ENCODE measurements at regions not wholly inside any gene's neighbourhood (a gene's known extent, or its start where the extent isn't known, plus 50 kb on each side); places are given as distances from the start of the nearest gene placed in this dataset.

GRCh38 chr6:115681978-115682775, 378.5 kb downstream of the FRK start:
- Histone ChIP-seq H3K27ac (ENCODE audit: insufficient read depth in 1 of 2, low read depth in 1 of 2, low read length in 2 of 2, poor library complexity in 1 of 2, severe bottlenecking in 2 of 2) (no peak overlapping the region), H3K4me3 (ENCODE audit: control insufficient read depth in 1 of 7, extremely low read depth in 1 of 7, insufficient read depth in 4 of 7, low read depth in 2 of 7, low read length in 6 of 7) (no peak overlapping the region), H3K36me3 (ENCODE audit: control insufficient read depth in 4 of 4, insufficient read depth in 4 of 4, low read length in 3 of 4) (no peaks in the 10 kb centered on the region), H3K9me3 (ENCODE audit: control extremely low read depth in 1 of 5, control insufficient read depth in 4 of 5, insufficient read depth in 2 of 5, low read depth in 1 of 5, low read length in 4 of 5) (no peaks in the 10 kb centered on the region), H3K27me3 (replicated peaks in 2 of 5; ENCODE audit: control insufficient read depth in 4 of 5, insufficient read depth in 5 of 5, low read length in 4 of 5) (no peaks in the 10 kb centered on the region), H3K4me1 (ENCODE audit: control extremely low read depth in 1 of 4, control insufficient read depth in 4 of 4, insufficient read depth in 4 of 4, low read length in 3 of 4) (no peaks in the 10 kb centered on the region)
- ChIA-PET POLR2A (no interaction called here), CTCF (no interaction called here)
- no peak for DNase-seq
- WGBS (ENCODE audit: insufficient coverage): 81% methylated on average over 4 of the region's 5 CpGs

DNA sequence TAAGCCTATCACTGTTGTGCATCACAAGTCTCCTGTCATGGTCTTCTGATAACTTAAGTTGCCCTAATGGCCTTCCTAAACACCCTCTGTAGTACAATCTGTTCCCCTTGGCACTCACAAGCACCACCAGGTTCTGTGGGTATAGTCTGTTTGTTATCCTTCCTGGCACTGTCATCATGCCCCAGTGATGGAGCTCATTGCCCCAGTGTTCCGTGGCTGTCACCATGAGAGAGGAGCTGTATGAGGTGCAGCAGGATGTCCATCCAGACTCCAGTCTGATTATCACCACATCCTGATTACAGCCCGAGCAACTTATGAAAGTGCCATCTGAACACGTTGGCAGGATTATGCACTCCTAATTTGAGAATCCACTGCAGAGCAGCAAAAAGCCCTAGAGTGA, 380.1 kb downstream of the FRK start:
- Histone ChIP-seq H3K27me3 (replicated peaks in 2 of 5; ENCODE audit: control insufficient read depth in 4 of 5, insufficient read depth in 5 of 5, low read length in 4 of 5) (no peaks in the 10 kb centered on the region), H3K4me1 (ENCODE audit: control extremely low read depth in 1 of 4, control insufficient read depth in 4 of 4, insufficient read depth in 4 of 4, low read length in 3 of 4) (no peaks in the 10 kb centered on the region), H3K27ac (ENCODE audit: insufficient read depth in 1 of 2, low read depth in 1 of 2, low read length in 2 of 2, poor library complexity in 1 of 2, severe bottlenecking in 2 of 2) (no peak overlapping the region), H3K36me3 (ENCODE audit: control insufficient read depth in 4 of 4, insufficient read depth in 4 of 4, low read length in 3 of 4) (no peaks in the 10 kb centered on the region), H3K9me3 (ENCODE audit: control extremely low read depth in 1 of 5, control insufficient read depth in 4 of 5, insufficient read depth in 2 of 5, low read depth in 1 of 5, low read length in 4 of 5) (no peaks in the 10 kb centered on the region), H3K4me3 (ENCODE audit: control insufficient read depth in 1 of 7, extremely low read depth in 1 of 7, insufficient read depth in 4 of 7, low read depth in 2 of 7, low read length in 6 of 7) (no peak overlapping the region)
- DNase-seq: no peak
- CTCF ChIA-PET: interaction anchor here (1.3 kb wide), 1 partner anchor 11 kb away, joined by 4 read pairs; no protein-coding TSS in a partner anchor
- POLR2A ChIA-PET: no interaction called here
- WGBS (ENCODE audit: insufficient coverage): 83% methylated on average over 3 of the region's 3 CpGs

DNA sequence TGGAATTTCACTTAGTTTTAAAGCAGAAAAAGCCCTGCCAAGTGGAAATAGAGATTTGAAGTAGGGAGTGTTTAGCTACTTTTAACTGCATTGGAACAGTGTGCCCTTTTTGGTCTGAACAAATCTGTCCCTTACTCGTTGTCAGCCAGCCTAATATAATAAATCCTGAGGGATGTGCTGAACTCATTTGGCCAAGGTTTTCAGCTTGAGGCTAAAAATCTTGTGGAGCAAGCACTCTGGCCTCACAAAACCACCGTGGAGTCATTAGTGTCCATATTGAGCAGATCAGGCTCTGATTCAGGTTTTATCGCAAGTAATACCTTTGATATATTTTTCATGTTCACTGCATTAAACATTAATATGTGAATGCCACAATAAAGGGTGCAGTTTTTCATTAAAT, 383.5 kb downstream of the FRK start:
- H3K27me3 ChIP-seq (replicated peaks in 2 of 5; ENCODE audit: control insufficient read depth in 4 of 5, insufficient read depth in 5 of 5, low read length in 4 of 5): no peaks in the 10 kb centered on the region
- ChIA-PET POLR2A (no interaction called here), CTCF (no interaction called here)
- H3K9me3 ChIP-seq (ENCODE audit: control extremely low read depth in 1 of 5, control insufficient read depth in 4 of 5, insufficient read depth in 2 of 5, low read depth in 1 of 5, low read length in 4 of 5): no peaks in the 10 kb centered on the region
- no peaks in the 10 kb centered on the region for H3K4me1 ChIP-seq (ENCODE audit: control extremely low read depth in 1 of 4, control insufficient read depth in 4 of 4, insufficient read depth in 4 of 4, low read length in 3 of 4)
- no peak for DNase-seq
- no peak overlapping the region for H3K4me3 ChIP-seq (ENCODE audit: control insufficient read depth in 1 of 7, extremely low read depth in 1 of 7, insufficient read depth in 4 of 7, low read depth in 2 of 7, low read length in 6 of 7)
- H3K27ac ChIP-seq (ENCODE audit: insufficient read depth in 1 of 2, low read depth in 1 of 2, low read length in 2 of 2, poor library complexity in 1 of 2, severe bottlenecking in 2 of 2): no peak overlapping the region
- WGBS (ENCODE audit: insufficient coverage): 100% methylated on average over 1 of the region's 3 CpGs
- no peaks in the 10 kb centered on the region for H3K36me3 ChIP-seq (ENCODE audit: control insufficient read depth in 4 of 4, insufficient read depth in 4 of 4, low read length in 3 of 4)

DNA sequence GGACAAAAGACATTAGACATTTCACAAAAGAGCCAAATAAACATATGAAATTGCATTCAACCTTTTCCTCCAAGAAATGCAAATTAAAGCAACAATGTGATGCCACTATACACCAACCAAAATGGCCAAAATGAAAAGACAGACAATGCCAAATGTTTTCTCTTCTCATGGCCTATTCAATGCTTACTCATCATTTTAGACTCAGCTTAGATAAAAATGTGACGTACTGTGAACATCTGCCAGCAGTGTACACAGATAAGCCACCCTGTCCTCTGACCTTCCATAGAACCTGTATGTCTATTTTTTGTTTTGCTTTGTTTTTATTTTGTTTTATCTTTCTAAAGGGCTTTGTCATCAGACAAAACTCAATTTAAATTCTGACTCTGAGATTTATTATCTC, 385.2 kb downstream of the FRK start:
- no peak for DNase-seq
- Histone ChIP-seq H3K4me1 (ENCODE audit: control extremely low read depth in 1 of 4, control insufficient read depth in 4 of 4, insufficient read depth in 4 of 4, low read length in 3 of 4) (no peaks in the 10 kb centered on the region), H3K9me3 (ENCODE audit: control extremely low read depth in 1 of 5, control insufficient read depth in 4 of 5, insufficient read depth in 2 of 5, low read depth in 1 of 5, low read length in 4 of 5) (no peaks in the 10 kb centered on the region), H3K36me3 (ENCODE audit: control insufficient read depth in 4 of 4, insufficient read depth in 4 of 4, low read length in 3 of 4) (no peaks in the 10 kb centered on the region), H3K4me3 (ENCODE audit: control insufficient read depth in 1 of 7, extremely low read depth in 1 of 7, insufficient read depth in 4 of 7, low read depth in 2 of 7, low read length in 6 of 7) (no peak overlapping the region), H3K27me3 (replicated peaks in 2 of 5; ENCODE audit: control insufficient read depth in 4 of 5, insufficient read depth in 5 of 5, low read length in 4 of 5) (no peaks in the 10 kb centered on the region), H3K27ac (ENCODE audit: insufficient read depth in 1 of 2, low read depth in 1 of 2, low read length in 2 of 2, poor library complexity in 1 of 2, severe bottlenecking in 2 of 2) (no peak overlapping the region)
- CTCF ChIA-PET: no interaction called here
- POLR2A ChIA-PET: no interaction called here
- no CpG with 5 or more reads among the region's 1 CpG for WGBS (ENCODE audit: insufficient coverage)

DNA sequence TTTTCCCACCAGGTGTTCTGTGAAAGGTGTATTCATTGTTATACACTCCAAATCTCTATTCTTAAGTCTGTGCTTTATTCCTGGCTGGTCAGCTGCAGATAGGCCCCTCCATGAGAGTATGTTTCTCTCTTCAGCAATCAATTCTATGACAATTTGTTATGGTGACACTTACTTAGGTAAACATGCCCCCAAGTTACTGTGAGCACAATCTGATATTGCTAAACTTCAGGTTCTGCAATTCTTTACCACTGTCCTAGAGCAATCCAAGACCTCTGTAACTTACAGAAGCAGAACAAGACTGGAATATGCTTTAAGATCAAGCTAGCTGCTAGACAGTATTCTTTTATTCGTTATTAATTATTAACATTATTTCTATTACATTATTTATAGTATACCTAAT, 391.9 kb downstream of the FRK start:
- Histone ChIP-seq H3K36me3 (ENCODE audit: control insufficient read depth in 4 of 4, insufficient read depth in 4 of 4, low read length in 3 of 4) (no peaks in the 10 kb centered on the region), H3K4me3 (ENCODE audit: control insufficient read depth in 1 of 7, extremely low read depth in 1 of 7, insufficient read depth in 4 of 7, low read depth in 2 of 7, low read length in 6 of 7) (no peak overlapping the region), H3K27ac (ENCODE audit: insufficient read depth in 1 of 2, low read depth in 1 of 2, low read length in 2 of 2, poor library complexity in 1 of 2, severe bottlenecking in 2 of 2) (no peak overlapping the region), H3K9me3 (ENCODE audit: control extremely low read depth in 1 of 5, control insufficient read depth in 4 of 5, insufficient read depth in 2 of 5, low read depth in 1 of 5, low read length in 4 of 5) (no peaks in the 10 kb centered on the region), H3K4me1 (ENCODE audit: control extremely low read depth in 1 of 4, control insufficient read depth in 4 of 4, insufficient read depth in 4 of 4, low read length in 3 of 4) (no peaks in the 10 kb centered on the region), H3K27me3 (replicated peaks in 2 of 5; ENCODE audit: control insufficient read depth in 4 of 5, insufficient read depth in 5 of 5, low read length in 4 of 5) (no peaks in the 10 kb centered on the region)
- no peak for DNase-seq
- WGBS (ENCODE audit: insufficient coverage): no CpG with 5 or more reads among the region's 1 CpG
- ChIA-PET POLR2A (no interaction called here), CTCF (interaction anchor here (1.3 kb wide), 1 partner anchor 12 kb away, joined by 4 read pairs; no protein-coding TSS in a partner anchor)

- Histone ChIP-seq H3K4me1 (ENCODE audit: control extremely low read depth in 1 of 4, control insufficient read depth in 4 of 4, insufficient read depth in 4 of 4, low read length in 3 of 4) (no peaks in the 10 kb centered on the region), H3K27me3 (replicated peaks in 2 of 5; ENCODE audit: control insufficient read depth in 4 of 5, insufficient read depth in 5 of 5, low read length in 4 of 5) (no peaks in the 10 kb centered on the region), H3K9me3 (ENCODE audit: control extremely low read depth in 1 of 5, control insufficient read depth in 4 of 5, insufficient read depth in 2 of 5, low read depth in 1 of 5, low read length in 4 of 5) (no peaks in the 10 kb centered on the region), H3K27ac (ENCODE audit: insufficient read depth in 1 of 2, low read depth in 1 of 2, low read length in 2 of 2, poor library complexity in 1 of 2, severe bottlenecking in 2 of 2) (no peak overlapping the region), H3K36me3 (ENCODE audit: control insufficient read depth in 4 of 4, insufficient read depth in 4 of 4, low read length in 3 of 4) (no peaks in the 10 kb centered on the region), H3K4me3 (ENCODE audit: control insufficient read depth in 1 of 7, extremely low read depth in 1 of 7, insufficient read depth in 4 of 7, low read depth in 2 of 7, low read length in 6 of 7) (no peak overlapping the region)
- ChIA-PET POLR2A (no interaction called here), CTCF (no interaction called here)
- DNase-seq: no peak
Observed at GRCh38 chr6:115668211-115668610, 392.5 kb downstream of the FRK start.

- ChIA-PET CTCF (no interaction called here), POLR2A (no interaction called here)
- H3K4me3 ChIP-seq (ENCODE audit: control insufficient read depth in 1 of 7, extremely low read depth in 1 of 7, insufficient read depth in 4 of 7, low read depth in 2 of 7, low read length in 6 of 7): no peak overlapping the region
- H3K27me3 ChIP-seq (replicated peaks in 2 of 5; ENCODE audit: control insufficient read depth in 4 of 5, insufficient read depth in 5 of 5, low read length in 4 of 5): no peaks in the 10 kb centered on the region
- no peak for DNase-seq
- WGBS (ENCODE audit: insufficient coverage): 88% methylated on average over 8 of the region's 8 CpGs
- H3K9me3 ChIP-seq (ENCODE audit: control extremely low read depth in 1 of 5, control insufficient read depth in 4 of 5, insufficient read depth in 2 of 5, low read depth in 1 of 5, low read length in 4 of 5): no peaks in the 10 kb centered on the region
- no peaks in the 10 kb centered on the region for H3K4me1 ChIP-seq (ENCODE audit: control extremely low read depth in 1 of 4, control insufficient read depth in 4 of 4, insufficient read depth in 4 of 4, low read length in 3 of 4)
- H3K27ac ChIP-seq (ENCODE audit: insufficient read depth in 1 of 2, low read depth in 1 of 2, low read length in 2 of 2, poor library complexity in 1 of 2, severe bottlenecking in 2 of 2): no peak overlapping the region
- no peaks in the 10 kb centered on the region for H3K36me3 ChIP-seq (ENCODE audit: control insufficient read depth in 4 of 4, insufficient read depth in 4 of 4, low read length in 3 of 4)
Observed at GRCh38 chr6:115667478-115668026, 393.1 kb downstream of the FRK start.
